Cardiac muscle cell (in vitro differentiated cells and primary cell): ENCODE measurements at regions not wholly inside any gene's neighbourhood (a gene's known extent, or its start where the extent isn't known, plus 50 kb on each side); places are given as distances from the start of the nearest gene placed in this dataset.
A peak's percentile ranks its signal among the peaks of the same experiment; 100 is the strongest.

Experiments
- DNase-seq, 2 donors: peaks; one replicate each; pipeline versions ENCODE4 v3.0.0 to v3.0.0-alpha.2; 2010 to 2017; ENCODE audit warnings: low read depth in 1 of 2, low spot score in 1 of 2
- H3K27ac ChIP-seq: fragments of 200-600 bp; sonication (generic); 2 replicates; pipeline ENCODE4 v1.5.1; 2016
- H3K27me3 ChIP-seq: fragments of 200-600 bp; sonication (generic); 2 replicates; pipeline ENCODE4 v1.6.0; 2016; ENCODE audit warnings: control low read depth
- H3K36me3 ChIP-seq: fragments of 200-600 bp; sonication (generic); 2 replicates; pipeline ENCODE4 v1.5.1; 2016; ENCODE audit warnings: control low read depth
- H3K4me1 ChIP-seq: fragments of 200-600 bp; sonication (generic); 2 replicates; pipeline ENCODE4 v1.8.1; 2017; ENCODE audit warnings: low read depth, mild to moderate bottlenecking, mixed run types
- H3K4me3 ChIP-seq: fragments of 200-600 bp; sonication (generic); 2 replicates; pipeline ENCODE4 v1.5.1; 2016; ENCODE audit warnings: mild to moderate bottlenecking
- H3K9me3 ChIP-seq: fragments of 200-600 bp; sonication (generic); 2 replicates; pipeline ENCODE4 v1.5.1; 2017; ENCODE audit warnings: low read depth, mild to moderate bottlenecking, control low read depth
- TF ChIP-seq, protein P1 (sequence below): IDR thresholded peaks from 2 replicates; pipeline ENCODE4 v1.5.1; 2012; ENCODE audit warnings: low read depth, mild to moderate bottlenecking, low read length

DNA sequence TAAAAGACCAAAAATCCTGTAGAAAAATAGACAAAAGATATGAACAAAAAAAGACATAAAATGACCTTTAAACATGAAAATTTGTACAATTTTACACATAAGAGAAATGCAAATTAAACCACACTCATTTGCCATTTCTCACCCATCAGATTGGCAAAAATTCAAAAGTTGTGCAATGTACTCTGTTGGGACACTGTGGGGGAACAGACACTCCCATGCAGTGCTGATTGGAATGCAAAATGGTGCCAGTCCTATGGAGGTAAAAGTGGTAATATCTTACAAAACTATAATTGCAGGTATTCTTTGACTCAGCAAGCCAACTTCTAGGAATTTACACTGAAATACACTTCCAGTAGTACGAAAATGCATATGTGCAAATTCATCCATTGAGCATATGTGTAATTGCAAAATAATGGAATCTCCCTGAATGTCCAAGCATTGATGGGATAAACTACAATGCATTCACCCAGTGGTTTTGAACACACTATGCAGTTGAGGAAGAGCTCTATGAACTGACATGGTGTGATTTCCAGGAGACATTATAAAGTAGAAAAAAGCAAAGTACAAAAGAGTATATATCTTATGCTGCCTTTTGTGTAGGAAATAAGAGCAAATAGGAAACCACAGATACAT, 201.8 kb upstream of the ZNF521 start:
- Histone ChIP-seq H3K9me3 (no peaks in the 10 kb centered on the region), H3K4me3 (no peak overlapping the region), H3K27me3 (no peaks in the 10 kb centered on the region), H3K4me1 (no peaks in the 10 kb centered on the region), H3K27ac (no peak overlapping the region), H3K36me3 (no peaks in the 10 kb centered on the region)
- TF ChIP-seq, protein P1, sequence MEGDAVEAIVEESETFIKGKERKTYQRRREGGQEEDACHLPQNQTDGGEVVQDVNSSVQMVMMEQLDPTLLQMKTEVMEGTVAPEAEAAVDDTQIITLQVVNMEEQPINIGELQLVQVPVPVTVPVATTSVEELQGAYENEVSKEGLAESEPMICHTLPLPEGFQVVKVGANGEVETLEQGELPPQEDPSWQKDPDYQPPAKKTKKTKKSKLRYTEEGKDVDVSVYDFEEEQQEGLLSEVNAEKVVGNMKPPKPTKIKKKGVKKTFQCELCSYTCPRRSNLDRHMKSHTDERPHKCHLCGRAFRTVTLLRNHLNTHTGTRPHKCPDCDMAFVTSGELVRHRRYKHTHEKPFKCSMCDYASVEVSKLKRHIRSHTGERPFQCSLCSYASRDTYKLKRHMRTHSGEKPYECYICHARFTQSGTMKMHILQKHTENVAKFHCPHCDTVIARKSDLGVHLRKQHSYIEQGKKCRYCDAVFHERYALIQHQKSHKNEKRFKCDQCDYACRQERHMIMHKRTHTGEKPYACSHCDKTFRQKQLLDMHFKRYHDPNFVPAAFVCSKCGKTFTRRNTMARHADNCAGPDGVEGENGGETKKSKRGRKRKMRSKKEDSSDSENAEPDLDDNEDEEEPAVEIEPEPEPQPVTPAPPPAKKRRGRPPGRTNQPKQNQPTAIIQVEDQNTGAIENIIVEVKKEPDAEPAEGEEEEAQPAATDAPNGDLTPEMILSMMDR, result no peak
- DNase-seq, result peak in 1 of 2 donors; percentile 3

DNA sequence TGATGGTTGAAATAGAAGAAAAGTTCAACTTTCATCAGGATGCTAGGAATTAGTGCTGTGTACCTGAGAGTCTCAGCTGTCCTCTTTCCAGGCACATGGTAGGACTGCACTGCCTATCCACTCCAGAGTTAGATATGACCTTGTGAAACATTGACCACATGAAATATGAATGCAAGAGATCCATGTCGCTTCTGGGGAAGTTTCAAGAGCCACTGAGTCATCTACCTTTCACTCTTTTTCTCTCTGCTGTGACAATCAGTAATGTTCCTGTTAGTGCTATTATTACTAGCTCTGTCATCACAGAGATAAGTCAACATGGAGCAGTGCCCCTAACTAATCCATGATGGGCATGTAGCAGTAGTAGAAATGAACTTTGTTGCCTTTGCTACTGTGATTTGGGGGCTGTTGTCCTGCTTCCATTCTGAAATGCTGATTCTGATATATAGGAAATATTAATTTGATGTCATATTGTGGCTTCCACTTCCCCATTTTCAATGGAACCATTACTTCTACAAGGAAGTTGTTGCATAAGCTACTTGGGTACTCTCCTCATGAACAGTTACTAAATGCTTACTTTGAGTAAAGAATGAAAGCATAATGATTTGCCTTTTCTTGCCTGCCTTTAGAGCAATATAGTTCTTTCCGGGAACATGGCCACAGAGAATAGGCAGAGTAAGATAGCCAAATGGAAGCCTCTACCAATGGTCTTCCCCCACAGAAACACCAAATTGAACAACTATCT, 192.8 kb upstream of the ZNF521 start:
- DNase-seq, result no peak

DNA sequence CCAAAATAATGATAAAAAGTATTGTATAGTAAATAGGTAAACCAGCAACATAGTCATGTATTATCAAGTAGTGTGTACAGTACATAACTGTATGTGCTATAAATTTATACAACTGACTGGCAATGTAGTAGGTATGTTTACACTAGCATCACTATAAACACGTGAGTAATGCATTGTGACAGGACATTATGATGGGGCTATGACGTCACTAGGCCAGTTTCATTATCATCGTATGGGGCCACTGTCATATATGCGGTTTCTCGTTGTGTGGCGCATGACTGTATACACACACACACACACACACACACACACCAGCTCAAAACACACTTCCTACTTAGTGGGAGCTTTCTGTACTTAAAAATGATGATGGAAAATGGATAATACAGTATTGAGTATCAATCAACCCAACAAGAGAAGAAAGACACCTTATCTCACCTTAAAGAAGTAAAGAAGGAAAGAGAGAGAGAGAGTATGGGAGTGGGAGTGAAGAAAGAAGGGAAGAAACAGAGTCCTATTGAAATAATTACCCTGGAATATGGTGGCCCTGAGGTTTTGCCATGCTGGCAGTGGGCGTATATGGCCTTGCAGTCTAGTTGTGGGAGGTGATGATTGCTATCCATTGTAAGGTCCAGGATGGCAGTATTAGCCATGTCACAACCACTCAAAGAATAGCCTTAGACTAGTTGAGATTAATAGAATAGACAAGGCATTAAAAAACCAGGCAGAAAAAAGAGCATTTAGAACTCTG, 186.4 kb upstream of the ZNF521 start:
- TF ChIP-seq, protein P1, result no peak
- Histone ChIP-seq H3K4me3 (no peak overlapping the region), H3K9me3 (no peaks in the 10 kb centered on the region), H3K27ac (no peak overlapping the region), H3K36me3 (no peaks in the 10 kb centered on the region), H3K27me3 (no peaks in the 10 kb centered on the region), H3K4me1 (no peaks in the 10 kb centered on the region)
- DNase-seq, result no peak

More for the DNA sequence above, 192.8 kb upstream of the ZNF521 start:
- Histone ChIP-seq H3K4me1 (no peaks in the 10 kb centered on the region), H3K9me3 (no peaks in the 10 kb centered on the region), H3K36me3 (no peaks in the 10 kb centered on the region), H3K4me3 (no peak overlapping the region), H3K27me3 (no peaks in the 10 kb centered on the region), H3K27ac (no peak overlapping the region)
- TF ChIP-seq, protein P1, result no peak

DNA sequence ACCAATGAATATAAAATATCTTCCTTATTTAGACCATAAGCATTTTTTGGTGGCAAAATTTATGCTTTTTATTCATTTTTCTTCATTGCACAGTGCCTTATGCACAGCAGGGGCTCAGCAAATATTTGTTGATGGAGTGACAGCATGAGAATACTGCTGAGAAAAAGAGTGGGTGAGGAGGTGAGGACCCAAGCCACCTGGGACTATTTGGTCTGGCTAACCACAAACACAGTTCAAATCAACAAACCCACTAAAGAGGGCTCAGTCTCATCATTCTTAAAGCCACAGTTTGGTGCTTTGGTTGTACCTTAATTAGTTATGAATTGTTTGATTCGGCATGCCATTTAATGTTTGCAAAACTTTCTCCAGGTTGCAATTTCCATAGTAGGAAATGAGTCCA, 183.5 kb upstream of the ZNF521 start:
- no peak for DNase-seq
- Histone ChIP-seq H3K4me1 (no peaks in the 10 kb centered on the region), H3K27ac (no peak overlapping the region)

DNA sequence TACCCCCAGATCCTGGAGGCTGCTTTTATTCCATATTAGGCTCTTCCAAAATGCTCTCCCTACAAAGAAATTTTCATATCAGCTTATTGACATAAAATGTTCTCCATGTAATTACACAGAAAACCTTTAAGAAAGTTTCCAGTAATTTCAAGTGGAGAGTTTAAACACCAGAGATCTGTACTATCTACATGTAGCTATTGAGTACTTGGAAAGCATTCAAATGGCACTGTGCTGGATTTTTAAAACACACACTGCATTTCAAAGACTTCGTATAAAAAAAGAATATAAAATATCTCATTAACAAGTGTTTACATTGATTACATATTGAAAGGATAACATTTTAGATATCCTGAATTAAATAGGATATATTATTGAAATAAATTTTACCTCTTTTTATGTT, 182.4 kb upstream of the ZNF521 start:
- Histone ChIP-seq H3K27ac (no peak overlapping the region), H3K4me3 (no peak overlapping the region), H3K9me3 (no peaks in the 10 kb centered on the region), H3K4me1 (no peaks in the 10 kb centered on the region), H3K27me3 (no peaks in the 10 kb centered on the region), H3K36me3 (no peaks in the 10 kb centered on the region)
- no peak for DNase-seq
- TF ChIP-seq, protein P1, result no peak

More for the DNA sequence above, 183.5 kb upstream of the ZNF521 start:
- Histone ChIP-seq H3K27me3 (no peaks in the 10 kb centered on the region), H3K36me3 (no peaks in the 10 kb centered on the region), H3K4me3 (no peak overlapping the region), H3K9me3 (no peaks in the 10 kb centered on the region)
- TF ChIP-seq, protein P1, result no peak
